Smooth muscle cell (in vitro differentiated cells): ENCODE measurements at regions not wholly inside any gene's neighbourhood (a gene's known extent, or its start where the extent isn't known, plus 50 kb on each side); places are given as distances from the start of the nearest gene placed in this dataset.
A peak's percentile ranks its signal among the peaks of the same experiment; 100 is the strongest.

Experiments
- DNase-seq: peaks from one replicate; lab custom pipeline; 2025; ENCODE audit not compliant: unreplicated experiment; lab: John Stamatoyannopoulos, UW
- H2AFZ ChIP-seq: fragments of 200-600 bp; sonication (generic); 2 replicates; pipeline ENCODE4 v1.6.0; 2016; ENCODE audit warnings: antibody characterized with exemption, low read depth, mild to moderate bottlenecking
- H3F3A ChIP-seq: fragments of 200-600 bp; sonication (generic); 2 replicates; pipeline ENCODE4 v1.6.0; 2017; ENCODE audit warnings: antibody characterized with exemption, low read depth
- H3K27ac ChIP-seq: fragments of 200-600 bp; sonication (generic); 2 replicates; pipeline ENCODE4 v1.5.1; 2016; ENCODE audit warnings: low read depth, mild to moderate bottlenecking
- H3K27me3 ChIP-seq: fragments of 200-600 bp; sonication (generic); 2 replicates; pipeline ENCODE4 v1.6.1; 2016; ENCODE audit warnings: low read depth, mild to moderate bottlenecking
- H3K36me3 ChIP-seq: fragments of 200-600 bp; sonication (generic); 2 replicates; pipeline ENCODE4 v1.5.1; 2016; ENCODE audit warnings: low read depth
- H3K4me1 ChIP-seq: fragments of 200-600 bp; sonication (generic); 2 replicates; pipeline ENCODE4 v1.5.1; 2016; ENCODE audit warnings: low read depth
- H3K4me2 ChIP-seq: fragments of 200-600 bp; sonication (generic); 2 replicates; pipeline ENCODE4 v1.6.0; 2016; ENCODE audit warnings: mild to moderate bottlenecking
- H3K4me3 ChIP-seq: fragments of 200-600 bp; sonication (generic); 2 replicates; pipeline ENCODE4 v1.5.1; 2016; ENCODE audit warnings: mild to moderate bottlenecking
- H3K79me2 ChIP-seq: fragments of 200-600 bp; sonication (generic); 2 replicates; pipeline ENCODE4 v1.6.0; 2016; ENCODE audit warnings: low read depth, mild to moderate bottlenecking
- H3K9ac ChIP-seq: fragments of 200-600 bp; sonication (generic); 2 replicates; pipeline ENCODE4 v1.6.0; 2016; ENCODE audit warnings: low read depth
- H3K9me3 ChIP-seq: fragments of 200-600 bp; sonication (generic); replicated peaks from 2 replicates; pipeline ENCODE4 v1.5.1; 2016; ENCODE audit warnings: low read depth
- H4K20me1 ChIP-seq: fragments of 200-600 bp; sonication (generic); 2 replicates; pipeline ENCODE4 v1.6.0; 2016; ENCODE audit warnings: low read depth
- CTCF ChIP-seq: fragments of 200-600 bp; sonication (generic); IDR thresholded peaks from 2 replicates; pipeline ENCODE4 v1.5.1; 2017; ENCODE audit warnings: borderline replicate concordance, mild to moderate bottlenecking, antibody characterized with exemption; ENCODE audit not compliant: insufficient read depth, poor library complexity, severe bottlenecking
- WGBS: methylation state at CpG from one replicate; pipeline ENCODE4 v1.1.7; 2016; ENCODE audit warnings: low lambda C conversion rate; 5-methylcytosine and 5-hydroxymethylcytosine counted together

- 54% methylated on average over 3 of the region's 3 CpGs for WGBS
- Histone ChIP-seq H4K20me1 (no peaks in the 10 kb centered on the region), H3F3A (no peaks in the 10 kb centered on the region), H3K27me3 (no peaks in the 10 kb centered on the region), H3K79me2 (no peaks in the 10 kb centered on the region), H3K4me3 (no peak overlapping the region), H2AFZ (no peak overlapping the region), H3K36me3 (no peaks in the 10 kb centered on the region), H3K9me3 (no peaks in the 10 kb centered on the region), H3K27ac (no peak overlapping the region), H3K9ac (no peak overlapping the region), H3K4me2 (peak overlapping the region; percentile 1), H3K4me1 (no peaks in the 10 kb centered on the region)
- no peak for TF ChIP-seq CTCF
- no peak for DNase-seq
These were observed 694.3 kb upstream of the SGCG start for GRCh38 chr13:22486490-22486889.

GRCh38 chr13:22487932-22488331 lies 692.8 kb upstream of the SGCG start:
- H3K27ac ChIP-seq: no peak overlapping the region
- H4K20me1 ChIP-seq: no peaks in the 10 kb centered on the region
- TF ChIP-seq CTCF: no peak
- no peaks in the 10 kb centered on the region for H3K36me3 ChIP-seq
- no peak overlapping the region for H3K4me3 ChIP-seq
- no peaks in the 10 kb centered on the region for H3K4me1 ChIP-seq
- H3K9ac ChIP-seq: no peak overlapping the region
- H3K79me2 ChIP-seq: no peaks in the 10 kb centered on the region
- DNase-seq: no peak
- H2AFZ ChIP-seq: no peak overlapping the region
- H3K9me3 ChIP-seq: no peaks in the 10 kb centered on the region
- H3K4me2 ChIP-seq: peak overlapping the region; percentile 17
- H3K27me3 ChIP-seq: no peaks in the 10 kb centered on the region
- no peaks in the 10 kb centered on the region for H3F3A ChIP-seq

GRCh38 chr13:22489771-22490170 lies 691.0 kb upstream of the SGCG start:
- Histone ChIP-seq H3K4me1 (no peaks in the 10 kb centered on the region), H3K9ac (no peak overlapping the region), H3K79me2 (no peaks in the 10 kb centered on the region), H3K27ac (no peak overlapping the region), H2AFZ (no peak overlapping the region), H3K4me3 (no peak overlapping the region), H3K9me3 (no peaks in the 10 kb centered on the region), H3F3A (no peaks in the 10 kb centered on the region), H3K4me2 (no peak overlapping the region), H3K27me3 (no peaks in the 10 kb centered on the region), H4K20me1 (no peaks in the 10 kb centered on the region), H3K36me3 (no peaks in the 10 kb centered on the region)
- TF ChIP-seq CTCF: no peak
- DNase-seq: no peak
- WGBS: 80% methylated on average over 2 of the region's 2 CpGs

GRCh38 chr13:22495819-22496218 lies 685.0 kb upstream of the SGCG start:
- H3K27ac ChIP-seq: no peak overlapping the region
- H3K79me2 ChIP-seq: no peaks in the 10 kb centered on the region
- no peak for DNase-seq
- TF ChIP-seq CTCF: no peak
- H3K4me2 ChIP-seq: no peak overlapping the region
- H3K4me1 ChIP-seq: peaks cover 11% of the 10 kb centered on the region
- no peak overlapping the region for H2AFZ ChIP-seq
- H3K36me3 ChIP-seq: no peaks in the 10 kb centered on the region
- 90% methylated on average over 4 of the region's 4 CpGs for WGBS
- no peaks in the 10 kb centered on the region for H3K9me3 ChIP-seq
- H3K4me3 ChIP-seq: no peak overlapping the region
- no peaks in the 10 kb centered on the region for H3K27me3 ChIP-seq
- H3K9ac ChIP-seq: no peak overlapping the region
- no peaks in the 10 kb centered on the region for H3F3A ChIP-seq
- H4K20me1 ChIP-seq: no peaks in the 10 kb centered on the region
